ENCODE measurements at regions not wholly inside any gene's neighbourhood (a gene's known extent, or its start where the extent isn't known, plus 50 kb on each side); places are given as distances from the start of the nearest gene placed in this dataset.

DNA sequence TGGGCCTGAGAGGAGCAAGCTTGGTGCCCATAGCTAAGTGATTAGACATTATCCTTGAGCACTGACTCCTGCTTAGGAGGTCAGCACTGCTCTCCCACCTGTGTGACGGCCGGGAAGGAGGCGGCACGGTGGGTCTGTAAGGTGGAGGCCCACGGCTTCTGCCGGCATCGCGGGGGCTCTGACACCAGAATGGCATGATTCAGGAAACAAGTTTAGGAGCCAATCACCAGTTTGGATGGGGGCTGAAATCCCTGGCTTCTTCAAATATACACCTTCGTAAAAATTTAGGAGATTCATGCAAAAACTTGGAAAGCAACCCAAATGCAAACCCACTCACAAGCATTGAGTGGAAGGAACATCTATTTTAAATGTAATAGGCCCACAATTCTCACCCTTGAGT is 307.3 kb upstream of the TSHZ3 start (continued):
- TF ChIP-seq, protein P1, sequence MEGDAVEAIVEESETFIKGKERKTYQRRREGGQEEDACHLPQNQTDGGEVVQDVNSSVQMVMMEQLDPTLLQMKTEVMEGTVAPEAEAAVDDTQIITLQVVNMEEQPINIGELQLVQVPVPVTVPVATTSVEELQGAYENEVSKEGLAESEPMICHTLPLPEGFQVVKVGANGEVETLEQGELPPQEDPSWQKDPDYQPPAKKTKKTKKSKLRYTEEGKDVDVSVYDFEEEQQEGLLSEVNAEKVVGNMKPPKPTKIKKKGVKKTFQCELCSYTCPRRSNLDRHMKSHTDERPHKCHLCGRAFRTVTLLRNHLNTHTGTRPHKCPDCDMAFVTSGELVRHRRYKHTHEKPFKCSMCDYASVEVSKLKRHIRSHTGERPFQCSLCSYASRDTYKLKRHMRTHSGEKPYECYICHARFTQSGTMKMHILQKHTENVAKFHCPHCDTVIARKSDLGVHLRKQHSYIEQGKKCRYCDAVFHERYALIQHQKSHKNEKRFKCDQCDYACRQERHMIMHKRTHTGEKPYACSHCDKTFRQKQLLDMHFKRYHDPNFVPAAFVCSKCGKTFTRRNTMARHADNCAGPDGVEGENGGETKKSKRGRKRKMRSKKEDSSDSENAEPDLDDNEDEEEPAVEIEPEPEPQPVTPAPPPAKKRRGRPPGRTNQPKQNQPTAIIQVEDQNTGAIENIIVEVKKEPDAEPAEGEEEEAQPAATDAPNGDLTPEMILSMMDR (IDR thresholded peaks at IDR 0.05), result no peak
- TF ChIP-seq RFX5 (IDR thresholded peaks at IDR 0.05) (no peak), ZC3H11A (IDR thresholded peaks at IDR 0.05) (no peak)
- TF ChIP-seq, protein P2, sequence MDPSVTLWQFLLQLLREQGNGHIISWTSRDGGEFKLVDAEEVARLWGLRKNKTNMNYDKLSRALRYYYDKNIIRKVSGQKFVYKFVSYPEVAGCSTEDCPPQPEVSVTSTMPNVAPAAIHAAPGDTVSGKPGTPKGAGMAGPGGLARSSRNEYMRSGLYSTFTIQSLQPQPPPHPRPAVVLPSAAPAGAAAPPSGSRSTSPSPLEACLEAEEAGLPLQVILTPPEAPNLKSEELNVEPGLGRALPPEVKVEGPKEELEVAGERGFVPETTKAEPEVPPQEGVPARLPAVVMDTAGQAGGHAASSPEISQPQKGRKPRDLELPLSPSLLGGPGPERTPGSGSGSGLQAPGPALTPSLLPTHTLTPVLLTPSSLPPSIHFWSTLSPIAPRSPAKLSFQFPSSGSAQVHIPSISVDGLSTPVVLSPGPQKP (IDR thresholded peaks at IDR 0.05; ENCODE audit: low read depth, low read length), result no peak

DNA sequence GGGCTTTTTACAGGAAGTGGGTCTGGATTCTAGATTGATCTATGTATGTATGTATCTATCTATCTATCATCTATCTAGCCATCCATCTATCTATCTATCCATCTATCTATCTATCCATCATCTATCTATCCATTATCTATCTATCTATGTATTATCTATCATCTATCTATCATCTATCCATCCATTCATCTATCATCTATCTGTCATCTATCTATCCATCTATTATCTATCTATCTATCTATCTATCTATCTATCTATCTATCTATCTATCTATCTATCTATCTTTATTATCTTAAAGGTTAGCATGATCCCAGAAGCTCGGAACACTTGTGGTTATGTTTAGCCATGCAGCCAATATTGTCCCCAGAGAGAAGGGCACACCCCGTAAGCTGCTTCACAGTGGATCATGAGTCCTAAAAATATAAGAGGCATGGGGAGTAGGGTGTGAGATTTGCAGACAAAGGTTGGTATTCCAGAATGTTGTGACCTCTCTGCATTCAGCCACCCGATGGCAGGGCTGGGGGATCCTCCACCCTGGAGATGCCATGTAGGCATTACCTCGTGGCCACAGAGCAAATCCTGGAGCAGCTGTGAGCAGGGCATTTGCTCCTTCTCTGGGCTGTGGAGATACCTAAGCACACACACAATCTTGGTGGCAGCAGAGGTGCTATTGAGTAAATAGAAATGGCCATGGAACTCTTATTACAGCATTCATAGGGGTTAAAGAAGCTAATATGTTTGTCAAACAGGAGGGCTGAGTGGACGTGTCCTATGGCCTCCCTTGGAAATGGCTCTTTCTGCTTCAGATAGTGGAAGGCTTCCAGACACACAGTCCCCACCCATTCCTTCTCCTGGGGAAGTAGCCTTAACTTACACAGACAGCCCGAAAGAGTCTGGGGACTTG is 310.0 kb upstream of the TSHZ3 start:
- CTCF ChIA-PET, result interaction anchor here (0.6 to 1.3 kb wide), 2 partner anchors 18 to 173 kb away, joined by 3 read pairs; no protein-coding TSS in a partner anchor

More for the DNA sequence above, 310.0 kb upstream of the TSHZ3 start:
- Histone ChIP-seq H3K4me3 (no peak overlapping the region), H3K9me3 (peaks cover 2% of the 10 kb centered on the region; the same call in 1 of the 3 replicates), H3K27ac (no peak overlapping the region), H3K4me2 (no peak overlapping the region), H3K4me1 (no peaks in the 10 kb centered on the region)
- FAIRE-seq (no peak), ATAC-seq (no peak), DNase-seq (ENCODE audit: low read depth in 1 of 2, low spot score in 1 of 2) (no peak)
- POLR2A ChIA-PET, result no interaction called here
- no peak for TF ChIP-seq TFCP2L1 (CRISPR knock-in tag; IDR thresholded peaks at IDR 0.05)
- TF ChIP-seq MAZ (IDR thresholded peaks at IDR 0.05; ENCODE audit: borderline replicate concordance, low read depth, low read length), result no peak
- TF ChIP-seq HOXB5 (CRISPR knock-in tag; IDR thresholded peaks at IDR 0.05), result no peak
- TF ChIP-seq ESRRA (IDR thresholded peaks at IDR 0.05; ENCODE audit: borderline replicate concordance, low read length), result no peak
- TF ChIP-seq, protein P3, sequence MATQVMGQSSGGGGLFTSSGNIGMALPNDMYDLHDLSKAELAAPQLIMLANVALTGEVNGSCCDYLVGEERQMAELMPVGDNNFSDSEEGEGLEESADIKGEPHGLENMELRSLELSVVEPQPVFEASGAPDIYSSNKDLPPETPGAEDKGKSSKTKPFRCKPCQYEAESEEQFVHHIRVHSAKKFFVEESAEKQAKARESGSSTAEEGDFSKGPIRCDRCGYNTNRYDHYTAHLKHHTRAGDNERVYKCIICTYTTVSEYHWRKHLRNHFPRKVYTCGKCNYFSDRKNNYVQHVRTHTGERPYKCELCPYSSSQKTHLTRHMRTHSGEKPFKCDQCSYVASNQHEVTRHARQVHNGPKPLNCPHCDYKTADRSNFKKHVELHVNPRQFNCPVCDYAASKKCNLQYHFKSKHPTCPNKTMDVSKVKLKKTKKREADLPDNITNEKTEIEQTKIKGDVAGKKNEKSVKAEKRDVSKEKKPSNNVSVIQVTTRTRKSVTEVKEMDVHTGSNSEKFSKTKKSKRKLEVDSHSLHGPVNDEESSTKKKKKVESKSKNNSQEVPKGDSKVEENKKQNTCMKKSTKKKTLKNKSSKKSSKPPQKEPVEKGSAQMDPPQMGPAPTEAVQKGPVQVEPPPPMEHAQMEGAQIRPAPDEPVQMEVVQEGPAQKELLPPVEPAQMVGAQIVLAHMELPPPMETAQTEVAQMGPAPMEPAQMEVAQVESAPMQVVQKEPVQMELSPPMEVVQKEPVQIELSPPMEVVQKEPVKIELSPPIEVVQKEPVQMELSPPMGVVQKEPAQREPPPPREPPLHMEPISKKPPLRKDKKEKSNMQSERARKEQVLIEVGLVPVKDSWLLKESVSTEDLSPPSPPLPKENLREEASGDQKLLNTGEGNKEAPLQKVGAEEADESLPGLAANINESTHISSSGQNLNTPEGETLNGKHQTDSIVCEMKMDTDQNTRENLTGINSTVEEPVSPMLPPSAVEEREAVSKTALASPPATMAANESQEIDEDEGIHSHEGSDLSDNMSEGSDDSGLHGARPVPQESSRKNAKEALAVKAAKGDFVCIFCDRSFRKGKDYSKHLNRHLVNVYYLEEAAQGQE (IDR thresholded peaks at IDR 0.05), result no peak
- no peak for TF ChIP-seq PHF8 (IDR thresholded peaks at IDR 0.05; ENCODE audit: borderline replicate concordance, low read depth)
- TF ChIP-seq, protein P4, sequence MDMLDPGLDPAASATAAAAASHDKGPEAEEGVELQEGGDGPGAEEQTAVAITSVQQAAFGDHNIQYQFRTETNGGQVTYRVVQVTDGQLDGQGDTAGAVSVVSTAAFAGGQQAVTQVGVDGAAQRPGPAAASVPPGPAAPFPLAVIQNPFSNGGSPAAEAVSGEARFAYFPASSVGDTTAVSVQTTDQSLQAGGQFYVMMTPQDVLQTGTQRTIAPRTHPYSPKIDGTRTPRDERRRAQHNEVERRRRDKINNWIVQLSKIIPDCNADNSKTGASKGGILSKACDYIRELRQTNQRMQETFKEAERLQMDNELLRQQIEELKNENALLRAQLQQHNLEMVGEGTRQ (IDR thresholded peaks at IDR 0.05), result no peak
- TF ChIP-seq BHLHE40 (IDR thresholded peaks at IDR 0.05; ENCODE audit: low read depth, low read length), result no peak
- TF ChIP-seq, protein P5, sequence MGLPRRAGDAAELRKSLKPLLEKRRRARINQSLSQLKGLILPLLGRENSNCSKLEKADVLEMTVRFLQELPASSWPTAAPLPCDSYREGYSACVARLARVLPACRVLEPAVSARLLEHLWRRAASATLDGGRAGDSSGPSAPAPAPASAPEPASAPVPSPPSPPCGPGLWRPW (IDR thresholded peaks at IDR 0.05), result no peak
- no peak for TF ChIP-seq MYC (IDR thresholded peaks at IDR 0.05; ENCODE audit: borderline replicate concordance, low read length)
- TF ChIP-seq CEBPB (IDR thresholded peaks at IDR 0.05), result no peak
- TF ChIP-seq SMC3 (IDR thresholded peaks at IDR 0.05), result no peak
- no peak for TF ChIP-seq POLR2A (IDR thresholded peaks at IDR 0.05; ENCODE audit: low read length)
- TF ChIP-seq MAFK (IDR thresholded peaks at IDR 0.05; ENCODE audit: partially characterized antibody), result no peak
- TF ChIP-seq KDM1A (IDR thresholded peaks at IDR 0.05; ENCODE audit: low read depth), result no peak
- TF ChIP-seq ZNF302 (CRISPR knock-in tag; IDR thresholded peaks at IDR 0.05), result no peak
- TF ChIP-seq CBX8 (IDR thresholded peaks at IDR 0.05), result no peak
- WGBS (ENCODE audit: missing lambda C conversion rate), result under 1% methylated on average over 6 of the region's 6 CpGs

Data from A549 (cell line).